ENCODE measurements at regions not wholly inside any gene's neighbourhood (a gene's known extent, or its start where the extent isn't known, plus 50 kb on each side); places are given as distances from the start of the nearest gene placed in this dataset.

DNA sequence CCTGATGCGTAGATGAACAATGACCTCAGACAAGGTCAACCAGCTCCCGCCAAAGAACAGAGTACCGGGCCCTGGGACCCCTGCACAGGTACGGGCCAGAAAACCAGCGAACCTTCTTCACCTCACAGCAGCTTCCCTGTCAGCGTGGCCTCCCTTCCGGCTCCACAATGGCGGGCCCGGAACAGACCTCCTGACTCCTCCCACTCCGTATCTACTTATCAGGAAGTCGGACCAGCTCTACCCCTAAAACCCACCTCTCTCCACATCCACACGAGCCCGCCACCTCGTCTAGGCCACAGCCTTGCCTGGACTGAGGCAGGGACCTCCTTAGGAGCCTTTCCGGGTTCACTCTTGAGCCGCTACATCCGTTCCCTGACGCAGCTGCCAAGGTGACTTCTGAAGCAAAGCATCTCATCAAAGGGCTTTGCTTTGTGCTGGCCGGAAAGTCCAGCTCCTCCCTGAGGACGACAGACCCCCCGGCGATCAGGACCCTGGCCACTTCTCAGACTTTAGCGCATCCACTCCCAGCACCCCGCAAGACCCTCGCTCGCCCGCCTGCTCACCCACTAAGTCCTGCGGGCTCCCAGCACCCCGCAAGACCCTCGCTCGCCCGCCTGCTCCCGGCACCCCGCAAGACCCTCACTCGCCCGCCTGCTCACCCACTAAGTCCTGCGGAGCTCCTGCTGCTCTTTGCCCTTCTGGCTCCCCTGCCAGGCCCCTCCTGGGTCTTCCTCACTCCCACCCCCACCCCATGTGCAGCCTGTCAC lies 308.3 kb upstream of the FOXQ1 start:
- TF ChIP-seq, protein P1, sequence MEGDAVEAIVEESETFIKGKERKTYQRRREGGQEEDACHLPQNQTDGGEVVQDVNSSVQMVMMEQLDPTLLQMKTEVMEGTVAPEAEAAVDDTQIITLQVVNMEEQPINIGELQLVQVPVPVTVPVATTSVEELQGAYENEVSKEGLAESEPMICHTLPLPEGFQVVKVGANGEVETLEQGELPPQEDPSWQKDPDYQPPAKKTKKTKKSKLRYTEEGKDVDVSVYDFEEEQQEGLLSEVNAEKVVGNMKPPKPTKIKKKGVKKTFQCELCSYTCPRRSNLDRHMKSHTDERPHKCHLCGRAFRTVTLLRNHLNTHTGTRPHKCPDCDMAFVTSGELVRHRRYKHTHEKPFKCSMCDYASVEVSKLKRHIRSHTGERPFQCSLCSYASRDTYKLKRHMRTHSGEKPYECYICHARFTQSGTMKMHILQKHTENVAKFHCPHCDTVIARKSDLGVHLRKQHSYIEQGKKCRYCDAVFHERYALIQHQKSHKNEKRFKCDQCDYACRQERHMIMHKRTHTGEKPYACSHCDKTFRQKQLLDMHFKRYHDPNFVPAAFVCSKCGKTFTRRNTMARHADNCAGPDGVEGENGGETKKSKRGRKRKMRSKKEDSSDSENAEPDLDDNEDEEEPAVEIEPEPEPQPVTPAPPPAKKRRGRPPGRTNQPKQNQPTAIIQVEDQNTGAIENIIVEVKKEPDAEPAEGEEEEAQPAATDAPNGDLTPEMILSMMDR (conservative IDR thresholded peaks at IDR 0.05 in 1 of 2, IDR thresholded peaks at IDR 0.05 in 1 of 2; ENCODE audit: low read depth in 1 of 2, low read length in 2 of 2) = no peak
- TF ChIP-seq EZH2 (IDR thresholded peaks at IDR 0.05; ENCODE audit: low read length, missing control alignments) = no peak
